ENCODE measurements at regions not wholly inside any gene's neighbourhood (a gene's known extent, or its start where the extent isn't known, plus 50 kb on each side); places are given as distances from the start of the nearest gene placed in this dataset.

- in situ Hi-C loops (cut with MboI; ENCODE audit: low sequenced_read_pairs) (no loop called here), dilution Hi-C loops (cut with HindIII; ENCODE audit: low sequenced_read_pairs, unreplicated experiment) (no loop called here), intact Hi-C loops (cut with micrococcal nuclease) (no loop called here)
- DNase-seq (no peak), ATAC-seq (ENCODE audit: low read depth) (no peak)
- H2BK5ac ChIP-seq (ENCODE audit: low read depth, low read length, poor library complexity, severe bottlenecking): no peak overlapping the region
- no peak overlapping the region for H2AK5ac ChIP-seq (ENCODE audit: low read depth, low read length)
- H4K20me1 ChIP-seq (ENCODE audit: insufficient read depth, low read length): no peaks in the 10 kb centered on the region
- no peaks in the 10 kb centered on the region for H3K4me1 ChIP-seq (ENCODE audit: control insufficient read depth, insufficient read depth, low read length)
- BruUV-seq (replicated peaks): no TSS peak
- H2AFZ ChIP-seq (replicated peaks; ENCODE audit: low read length, poor library complexity): no peak overlapping the region
- H2BK20ac ChIP-seq (ENCODE audit: low read depth, low read length): no peak overlapping the region
- CTCF ChIA-PET: no interaction called here
- TF ChIP-seq POLR2A (IDR thresholded peaks at IDR 0.05; ENCODE audit: low read depth, low read length): no peak
- TF ChIP-seq RFX5 (IDR thresholded peaks at IDR 0.05; ENCODE audit: low read depth, low read length): no peak
- TF ChIP-seq MXI1 (IDR thresholded peaks at IDR 0.05; ENCODE audit: borderline replicate concordance, low read depth, low read length): no peak
- no peak for TF ChIP-seq RCOR1 (IDR thresholded peaks at IDR 0.05; ENCODE audit: insufficient replicate concordance, low read length)
- no peak overlapping the region for H4K5ac ChIP-seq (ENCODE audit: low read depth, low read length)
- H3K14ac ChIP-seq (replicated peaks; ENCODE audit: low read depth, low read length): no peak overlapping the region
- H3K36me3 ChIP-seq (ENCODE audit: control insufficient read depth, insufficient read depth, low read length): no peaks in the 10 kb centered on the region
- no peak overlapping the region for H4K8ac ChIP-seq (ENCODE audit: low read depth in 2 of 2, low read length in 2 of 2)
- H3K4me2 ChIP-seq (ENCODE audit: low read depth, low read length): no peak overlapping the region
- no peaks in the 10 kb centered on the region for H3K9me1 ChIP-seq (ENCODE audit: insufficient read depth, low read length)
- H3K27ac ChIP-seq (ENCODE audit: insufficient read depth, low read length): no peak overlapping the region
- no peak overlapping the region for H3K23ac ChIP-seq (ENCODE audit: low read depth, low read length)
- POLR2A ChIA-PET (ENCODE audit: unreplicated experiment): no interaction called here
- H2BK120ac ChIP-seq (ENCODE audit: low read depth, low read length): no peak overlapping the region
- H2AK9ac ChIP-seq (replicated peaks; ENCODE audit: low read depth, low read length, poor library complexity): no peak overlapping the region
- H2BK15ac ChIP-seq (ENCODE audit: low read depth, low read length): no peak overlapping the region
- no peak overlapping the region for H3K4ac ChIP-seq (ENCODE audit: low read depth, low read length)
- H3K9ac ChIP-seq (ENCODE audit: low read depth, low read length): no peak overlapping the region
- WGBS, 2 experiments (ENCODE audit: extremely low coverage in 2 of 2, insufficient read length in 1 of 2): no CpG with 5 or more reads among the region's 2 CpGs
- no peak overlapping the region for H4K91ac ChIP-seq (ENCODE audit: insufficient read depth, low read depth, low read length)
- no peaks in the 10 kb centered on the region for H3K27me3 ChIP-seq (ENCODE audit: control insufficient read depth, insufficient read depth, low read length)
- H3K56ac ChIP-seq (ENCODE audit: extremely low read depth, insufficient read depth, low read length): no peak overlapping the region
- H3K18ac ChIP-seq (ENCODE audit: low read depth, low read length): no peak overlapping the region
- peaks cover 14% of the 10 kb centered on the region for H3K9me3 ChIP-seq (ENCODE audit: control insufficient read depth, insufficient read depth, low read length)
- no peaks in the 10 kb centered on the region for H3K79me1 ChIP-seq (ENCODE audit: low read depth in 1 of 2, low read length in 2 of 2)
- no peak overlapping the region for H3K4me3 ChIP-seq (ENCODE audit: insufficient read depth, low read depth, low read length)
These were observed 377.7 kb upstream of the ERCC4 start for GRCh38 chr16:13542284-13542683.

Measured in IMR-90 (cell line).